ENCODE measurements at regions not wholly inside any gene's neighbourhood (a gene's known extent, or its start where the extent isn't known, plus 50 kb on each side); places are given as distances from the start of the nearest gene placed in this dataset.
"Not testable (repeated sequence)": the region's sequence is repeated elsewhere in the genome, so short reads cannot be mapped to it uniquely, and the experiment has no call there.

DNA sequence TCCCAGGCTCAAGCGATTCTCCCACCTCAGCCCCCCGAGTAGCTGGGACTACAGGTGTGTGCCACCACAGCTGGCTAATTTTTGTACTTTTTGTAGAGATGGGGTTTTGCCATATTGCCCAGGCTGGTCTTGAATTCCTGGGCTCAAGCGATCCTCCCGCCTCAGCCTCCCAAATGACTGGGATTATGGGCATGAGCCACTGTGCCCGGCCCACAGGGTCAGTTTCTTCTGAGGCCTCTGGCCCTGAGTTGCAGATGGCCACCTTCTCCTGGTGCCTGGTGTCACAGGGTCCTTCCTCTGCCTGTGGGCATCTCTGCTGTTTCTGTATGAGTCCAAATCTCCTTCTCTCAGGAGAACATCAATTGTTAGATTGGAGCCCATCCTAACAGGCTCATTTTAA lies 121.4 kb upstream of the TNRC6C start:
- TF ChIP-seq, protein P1, sequence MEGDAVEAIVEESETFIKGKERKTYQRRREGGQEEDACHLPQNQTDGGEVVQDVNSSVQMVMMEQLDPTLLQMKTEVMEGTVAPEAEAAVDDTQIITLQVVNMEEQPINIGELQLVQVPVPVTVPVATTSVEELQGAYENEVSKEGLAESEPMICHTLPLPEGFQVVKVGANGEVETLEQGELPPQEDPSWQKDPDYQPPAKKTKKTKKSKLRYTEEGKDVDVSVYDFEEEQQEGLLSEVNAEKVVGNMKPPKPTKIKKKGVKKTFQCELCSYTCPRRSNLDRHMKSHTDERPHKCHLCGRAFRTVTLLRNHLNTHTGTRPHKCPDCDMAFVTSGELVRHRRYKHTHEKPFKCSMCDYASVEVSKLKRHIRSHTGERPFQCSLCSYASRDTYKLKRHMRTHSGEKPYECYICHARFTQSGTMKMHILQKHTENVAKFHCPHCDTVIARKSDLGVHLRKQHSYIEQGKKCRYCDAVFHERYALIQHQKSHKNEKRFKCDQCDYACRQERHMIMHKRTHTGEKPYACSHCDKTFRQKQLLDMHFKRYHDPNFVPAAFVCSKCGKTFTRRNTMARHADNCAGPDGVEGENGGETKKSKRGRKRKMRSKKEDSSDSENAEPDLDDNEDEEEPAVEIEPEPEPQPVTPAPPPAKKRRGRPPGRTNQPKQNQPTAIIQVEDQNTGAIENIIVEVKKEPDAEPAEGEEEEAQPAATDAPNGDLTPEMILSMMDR (IDR thresholded peaks at IDR 0.05), result not testable (repeated sequence)
- not testable (repeated sequence) for TF ChIP-seq POLR2A (IDR thresholded peaks at IDR 0.05)
